NT2/D1 (cell line): ENCODE measurements at regions not wholly inside any gene's neighbourhood (a gene's known extent, or its start where the extent isn't known, plus 50 kb on each side); places are given as distances from the start of the nearest gene placed in this dataset.

Experiments
- DNase-seq: peaks from one replicate; pipeline ENCODE4 v3.0.0-alpha.2; 2011; ENCODE audit warnings: low read depth, low spot score
- H3K27me3 ChIP-seq: 2 replicates; pipeline ENCODE4 v1.6.0; 2011; ENCODE audit warnings: mild to moderate bottlenecking; ENCODE audit not compliant: insufficient read length, insufficient read depth
- H3K36me3 ChIP-seq: 2 replicates; pipeline ENCODE4 v1.6.1; 2011; ENCODE audit warnings: mild to moderate bottlenecking, low read length, mixed read lengths; ENCODE audit not compliant: insufficient read depth, insufficient read length
- H3K4me1 ChIP-seq: 2 replicates; pipeline ENCODE4 v1.5.1; 2011; ENCODE audit not compliant: insufficient read depth, insufficient read length
- H3K4me3 ChIP-seq: 2 replicates; pipeline ENCODE4 v1.5.1; 2011; ENCODE audit warnings: low read depth; ENCODE audit not compliant: insufficient read length
- H3K9ac ChIP-seq: 2 replicates; pipeline ENCODE4 v1.6.0; 2011; ENCODE audit warnings: low read depth; ENCODE audit not compliant: insufficient read length
- H3K9me3 ChIP-seq: 2 replicates; pipeline ENCODE4 v1.5.1; 2011; ENCODE audit warnings: mild to moderate bottlenecking, low read length; ENCODE audit not compliant: insufficient read depth
- SUZ12 ChIP-seq: IDR thresholded peaks from 2 replicates; pipeline ENCODE4 v1.6.1; 2011; ENCODE audit not compliant: insufficient read length, insufficient read depth; ENCODE audit errors: extremely low read depth
- YY1 ChIP-seq: IDR thresholded peaks from 2 replicates; pipeline ENCODE4 v1.6.1; 2011; ENCODE audit not compliant: insufficient read length, insufficient read depth
- ZNF274 ChIP-seq: IDR thresholded peaks from 2 replicates; pipeline ENCODE4 v1.6.1; 2011; ENCODE audit warnings: mild to moderate bottlenecking, low read depth, low read length

- no peak for DNase-seq
- H3K4me1 ChIP-seq = no peaks in the 10 kb centered on the region
- H3K4me3 ChIP-seq = no peak overlapping the region
- H3K27me3 ChIP-seq = no peaks in the 10 kb centered on the region
- no peaks in the 10 kb centered on the region for H3K9me3 ChIP-seq
- TF ChIP-seq SUZ12 = no peak
- no peak for TF ChIP-seq YY1
- TF ChIP-seq ZNF274 = no peak
- no peak overlapping the region for H3K9ac ChIP-seq
- H3K36me3 ChIP-seq = no peaks in the 10 kb centered on the region
Observed at GRCh38 chr5:112472614-112473013, 53.5 kb upstream of the EPB41L4A start.

DNA sequence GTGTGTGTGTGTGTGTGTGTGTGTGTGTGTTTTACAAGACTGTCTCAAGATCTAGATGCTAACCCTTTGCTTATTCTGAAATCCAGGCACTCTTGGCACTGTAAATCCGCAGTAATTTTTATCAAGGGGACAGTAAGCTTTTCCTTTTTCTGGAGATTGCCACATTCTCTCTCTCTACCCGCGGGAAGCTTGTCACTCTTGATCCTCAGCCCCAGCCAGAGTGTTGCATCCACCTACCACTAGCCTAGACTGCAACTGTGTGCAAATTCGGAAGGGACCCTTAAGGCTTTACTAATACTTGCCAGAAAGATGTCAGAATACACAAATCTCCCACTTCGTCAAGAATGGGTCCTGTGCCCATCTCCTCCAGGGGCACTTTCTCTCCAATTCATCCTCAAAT lies 54.9 kb upstream of the EPB41L4A start:
- Histone ChIP-seq H3K27me3 (no peaks in the 10 kb centered on the region), H3K9ac (no peak overlapping the region), H3K9me3 (no peaks in the 10 kb centered on the region), H3K36me3 (no peaks in the 10 kb centered on the region), H3K4me3 (no peak overlapping the region), H3K4me1 (no peaks in the 10 kb centered on the region)
- no peak for DNase-seq
- no peak for TF ChIP-seq YY1
- TF ChIP-seq ZNF274 = no peak
- no peak for TF ChIP-seq SUZ12

- H3K9me3 ChIP-seq = no peaks in the 10 kb centered on the region
- no peaks in the 10 kb centered on the region for H3K36me3 ChIP-seq
- H3K27me3 ChIP-seq = no peaks in the 10 kb centered on the region
- TF ChIP-seq YY1 (no peak), SUZ12 (no peak), ZNF274 (no peak)
- no peak for DNase-seq
- no peak overlapping the region for H3K9ac ChIP-seq
- no peaks in the 10 kb centered on the region for H3K4me1 ChIP-seq
- no peak overlapping the region for H3K4me3 ChIP-seq
Observed at GRCh38 chr5:112475747-112476365, 56.8 kb upstream of the EPB41L4A start.

DNA sequence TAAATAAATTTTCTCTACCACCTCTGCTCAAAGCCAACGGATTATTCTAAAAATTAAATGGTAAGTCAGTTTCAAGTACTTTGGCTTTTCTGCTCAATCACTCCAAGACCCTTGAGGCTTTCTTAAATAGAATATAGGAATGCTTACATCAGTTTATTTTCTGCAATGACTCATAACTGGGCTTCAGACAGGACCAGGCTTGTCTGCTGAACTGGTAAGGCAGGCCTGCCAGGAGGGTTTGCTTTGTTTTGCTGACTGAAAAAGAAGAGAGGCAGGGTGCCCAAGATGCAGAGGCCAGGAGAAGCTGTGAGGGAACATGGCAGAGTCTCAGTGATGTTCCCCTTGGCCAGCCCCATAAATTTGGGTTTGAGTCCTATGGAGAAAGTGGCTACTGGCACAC lies 60.3 kb upstream of the EPB41L4A start:
- no peak for DNase-seq
- no peaks in the 10 kb centered on the region for H3K36me3 ChIP-seq
- no peak overlapping the region for H3K9ac ChIP-seq
- no peaks in the 10 kb centered on the region; the same call in 1 of the 2 replicates for H3K9me3 ChIP-seq
- no peak overlapping the region for H3K4me3 ChIP-seq
- H3K4me1 ChIP-seq = no peaks in the 10 kb centered on the region
- no peaks in the 10 kb centered on the region for H3K27me3 ChIP-seq
- TF ChIP-seq ZNF274 (no peak), YY1 (no peak), SUZ12 (no peak)

DNA sequence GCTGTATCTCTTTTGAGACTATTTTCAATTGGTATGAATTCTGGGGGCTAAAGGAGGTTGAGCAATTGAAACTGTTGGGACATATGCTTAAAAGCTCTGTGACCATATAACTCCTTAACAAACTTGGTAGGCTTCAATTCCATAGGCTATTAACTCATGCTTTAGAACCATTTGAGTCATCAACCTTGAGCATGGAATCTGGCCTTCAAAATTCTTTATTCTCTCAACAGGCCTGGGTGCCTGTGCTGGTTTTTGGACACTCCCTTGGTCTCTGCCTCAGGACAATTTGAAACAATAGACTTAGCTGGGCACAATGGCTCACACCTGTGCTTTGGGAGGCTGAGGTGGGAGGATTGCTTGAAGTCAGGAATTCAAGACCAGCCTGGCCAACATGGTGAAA lies 61.4 kb upstream of the EPB41L4A start:
- Histone ChIP-seq H3K9ac (no peak overlapping the region), H3K36me3 (no peaks in the 10 kb centered on the region), H3K9me3 (no peaks in the 10 kb centered on the region; the same call in 1 of the 2 replicates), H3K4me3 (no peak overlapping the region), H3K27me3 (no peaks in the 10 kb centered on the region), H3K4me1 (no peaks in the 10 kb centered on the region)
- DNase-seq = no peak
- TF ChIP-seq SUZ12 = no peak
- no peak for TF ChIP-seq YY1

GRCh38 chr5:112483704-112484103 lies 64.6 kb upstream of the EPB41L4A start:
- H3K9ac ChIP-seq = no peak overlapping the region
- no peaks in the 10 kb centered on the region for H3K27me3 ChIP-seq
- no peak overlapping the region for H3K4me3 ChIP-seq
- no peak for DNase-seq
- TF ChIP-seq ZNF274 (no peak), SUZ12 (no peak), YY1 (no peak)
- no peaks in the 10 kb centered on the region for H3K4me1 ChIP-seq
- H3K36me3 ChIP-seq = no peaks in the 10 kb centered on the region
- H3K9me3 ChIP-seq = no peaks in the 10 kb centered on the region; the same call in 1 of the 2 replicates

DNA sequence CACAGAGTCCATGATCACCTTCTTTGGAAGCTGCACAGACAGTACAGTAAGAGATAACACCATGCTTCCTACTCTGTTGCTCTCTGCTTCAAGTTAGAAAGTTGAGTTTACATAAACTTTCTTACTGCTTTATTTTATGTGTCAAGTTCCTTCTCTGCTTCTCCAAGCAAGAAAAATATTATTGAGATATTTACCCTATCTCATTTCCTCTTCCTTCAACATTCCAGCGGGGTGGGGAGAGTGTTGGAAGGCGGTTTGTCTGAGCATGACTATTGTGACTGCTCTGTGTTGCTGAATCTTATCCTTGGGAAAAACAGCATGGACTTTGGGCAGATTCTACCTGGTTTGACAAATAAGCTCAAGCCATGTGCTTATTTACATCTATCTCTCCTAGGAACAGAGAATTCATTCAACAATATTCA lies 66.9 kb upstream of the EPB41L4A start:
- no peak overlapping the region for H3K9ac ChIP-seq
- no peak overlapping the region for H3K4me3 ChIP-seq
- TF ChIP-seq SUZ12 (no peak), YY1 (no peak), ZNF274 (no peak)
- H3K27me3 ChIP-seq = no peaks in the 10 kb centered on the region
- H3K4me1 ChIP-seq = no peaks in the 10 kb centered on the region
- no peak for DNase-seq
- no peaks in the 10 kb centered on the region; the same call in 1 of the 2 replicates for H3K9me3 ChIP-seq
- H3K36me3 ChIP-seq = no peaks in the 10 kb centered on the region
